DOHH2 (cell line): ENCODE measurements at regions not wholly inside any gene's neighbourhood (a gene's known extent, or its start where the extent isn't known, plus 50 kb on each side); places are given as distances from the start of the nearest gene placed in this dataset.

Experiments
- H3F3A ChIP-seq: fragments of 200-600 bp; sonication (generic), shearing (Covaris generic); 2 replicates; pipeline ENCODE4 v1.6.0; 2016; ENCODE audit warnings: antibody characterized with exemption, mild to moderate bottlenecking; ENCODE audit not compliant: control insufficient read depth, insufficient read depth
- H3K27ac ChIP-seq: fragments of 200-600 bp; sonication (generic); 2 replicates; pipeline ENCODE4 v1.5.1; 2014; ENCODE audit warnings: low read depth, mild to moderate bottlenecking, low read length, moderate library complexity
- H3K27me3 ChIP-seq: fragments of 200-600 bp; sonication (generic); 2 replicates; pipeline ENCODE4 v1.6.1; 2014; ENCODE audit warnings: mild to moderate bottlenecking, low read length, mixed read lengths; ENCODE audit not compliant: control insufficient read depth
- H3K36me3 ChIP-seq: fragments of 200-600 bp; sonication (generic); 2 replicates; pipeline ENCODE4 v1.6.1; 2014; ENCODE audit warnings: mild to moderate bottlenecking, low read length, moderate library complexity, mixed read lengths; ENCODE audit not compliant: control insufficient read depth
- H3K4me1 ChIP-seq: fragments of 200-600 bp; sonication (generic); 2 replicates; pipeline ENCODE4 v1.6.1; 2014; ENCODE audit warnings: mild to moderate bottlenecking, low read length, mixed read lengths; ENCODE audit not compliant: control insufficient read depth
- H3K4me2 ChIP-seq: fragments of 200-600 bp; sonication (generic); 2 replicates; pipeline ENCODE4 v1.6.0; 2014; ENCODE audit warnings: mild to moderate bottlenecking, low read length, moderate library complexity
- H3K4me3 ChIP-seq: fragments of 200-600 bp; sonication (generic); 2 replicates; pipeline ENCODE4 v1.5.1; 2014; ENCODE audit warnings: mild to moderate bottlenecking, low read length, mixed read lengths
- H3K79me2 ChIP-seq: fragments of 200-600 bp; sonication (generic); 2 replicates; pipeline ENCODE4 v1.6.1; 2014; ENCODE audit warnings: mild to moderate bottlenecking, low read length, mixed read lengths; ENCODE audit not compliant: control insufficient read depth
- H3K9me2 ChIP-seq: fragments of 200-600 bp; sonication (generic); replicated peaks from 2 replicates; pipeline ENCODE4 v1.6.1; 2014; ENCODE audit warnings: mild to moderate bottlenecking, low read length, mixed read lengths; ENCODE audit not compliant: control insufficient read depth
- H3K9me3 ChIP-seq: fragments of 200-600 bp; sonication (generic); 2 replicates; pipeline ENCODE4 v1.6.1; 2014; ENCODE audit warnings: antibody characterized with exemption, low read length, mixed read lengths; ENCODE audit not compliant: control insufficient read depth, insufficient read depth
- H4K20me1 ChIP-seq: fragments of 200-600 bp; sonication (generic); 2 replicates; pipeline ENCODE4 v1.6.0; 2014; ENCODE audit warnings: low read depth, mild to moderate bottlenecking, antibody characterized with exemption, low read length, moderate library complexity; ENCODE audit not compliant: control insufficient read depth, insufficient read depth
- EZH2phosphoT487 ChIP-seq: fragments of 200-600 bp; sonication (generic); IDR thresholded peaks from 2 replicates; pipeline ENCODE4 v1.6.1; 2017; ENCODE audit warnings: borderline replicate concordance, mild to moderate bottlenecking, antibody characterized with exemption, low read length, moderate library complexity, mixed read lengths
- TF ChIP-seq, protein P1 (sequence below): fragments of 200-600 bp; sonication (generic); IDR thresholded peaks from one replicate; pipeline ENCODE4 v1.5.1; 2014; ENCODE audit warnings: antibody characterized with exemption, mild to moderate bottlenecking, low read depth, low read length; ENCODE audit not compliant: poor library complexity, severe bottlenecking

- peaks cover 25% of the 10 kb centered on the region for H3K4me1 ChIP-seq
- peaks cover 14% of the 10 kb centered on the region for H3F3A ChIP-seq
- H3K27ac ChIP-seq, result no peak overlapping the region
- no peaks in the 10 kb centered on the region for H3K79me2 ChIP-seq
- H3K9me2 ChIP-seq, result no peaks in the 10 kb centered on the region
- peaks cover 3% of the 10 kb centered on the region for H3K9me3 ChIP-seq
- H3K36me3 ChIP-seq, result no peaks in the 10 kb centered on the region
- no peak for TF ChIP-seq EZH2phosphoT487
- TF ChIP-seq, protein P1, sequence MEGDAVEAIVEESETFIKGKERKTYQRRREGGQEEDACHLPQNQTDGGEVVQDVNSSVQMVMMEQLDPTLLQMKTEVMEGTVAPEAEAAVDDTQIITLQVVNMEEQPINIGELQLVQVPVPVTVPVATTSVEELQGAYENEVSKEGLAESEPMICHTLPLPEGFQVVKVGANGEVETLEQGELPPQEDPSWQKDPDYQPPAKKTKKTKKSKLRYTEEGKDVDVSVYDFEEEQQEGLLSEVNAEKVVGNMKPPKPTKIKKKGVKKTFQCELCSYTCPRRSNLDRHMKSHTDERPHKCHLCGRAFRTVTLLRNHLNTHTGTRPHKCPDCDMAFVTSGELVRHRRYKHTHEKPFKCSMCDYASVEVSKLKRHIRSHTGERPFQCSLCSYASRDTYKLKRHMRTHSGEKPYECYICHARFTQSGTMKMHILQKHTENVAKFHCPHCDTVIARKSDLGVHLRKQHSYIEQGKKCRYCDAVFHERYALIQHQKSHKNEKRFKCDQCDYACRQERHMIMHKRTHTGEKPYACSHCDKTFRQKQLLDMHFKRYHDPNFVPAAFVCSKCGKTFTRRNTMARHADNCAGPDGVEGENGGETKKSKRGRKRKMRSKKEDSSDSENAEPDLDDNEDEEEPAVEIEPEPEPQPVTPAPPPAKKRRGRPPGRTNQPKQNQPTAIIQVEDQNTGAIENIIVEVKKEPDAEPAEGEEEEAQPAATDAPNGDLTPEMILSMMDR, result no peak
- no peak overlapping the region for H3K4me3 ChIP-seq
- H4K20me1 ChIP-seq, result no peaks in the 10 kb centered on the region
- no peak overlapping the region for H3K4me2 ChIP-seq
- H3K27me3 ChIP-seq, result peaks cover 15% of the 10 kb centered on the region
Observed at GRCh38 chr10:108848046-108848445, 1075.3 kb downstream of the XPNPEP1 start.

- H3K4me2 ChIP-seq, result no peak overlapping the region
- no peaks in the 10 kb centered on the region for H4K20me1 ChIP-seq
- TF ChIP-seq EZH2phosphoT487, result no peak
- no peaks in the 10 kb centered on the region for H3K9me2 ChIP-seq
- H3F3A ChIP-seq, result no peaks in the 10 kb centered on the region
- no peaks in the 10 kb centered on the region for H3K4me1 ChIP-seq
- no peaks in the 10 kb centered on the region for H3K36me3 ChIP-seq
- no peaks in the 10 kb centered on the region for H3K79me2 ChIP-seq
- H3K9me3 ChIP-seq, result peaks cover 3% of the 10 kb centered on the region
- H3K27ac ChIP-seq, result no peak overlapping the region
- H3K4me3 ChIP-seq, result no peak overlapping the region
- peaks cover 3% of the 10 kb centered on the region; the same call in 1 of the 2 replicates for H3K27me3 ChIP-seq
Observed at GRCh38 chr10:108840944-108841343, 1082.4 kb downstream of the XPNPEP1 start.

DNA sequence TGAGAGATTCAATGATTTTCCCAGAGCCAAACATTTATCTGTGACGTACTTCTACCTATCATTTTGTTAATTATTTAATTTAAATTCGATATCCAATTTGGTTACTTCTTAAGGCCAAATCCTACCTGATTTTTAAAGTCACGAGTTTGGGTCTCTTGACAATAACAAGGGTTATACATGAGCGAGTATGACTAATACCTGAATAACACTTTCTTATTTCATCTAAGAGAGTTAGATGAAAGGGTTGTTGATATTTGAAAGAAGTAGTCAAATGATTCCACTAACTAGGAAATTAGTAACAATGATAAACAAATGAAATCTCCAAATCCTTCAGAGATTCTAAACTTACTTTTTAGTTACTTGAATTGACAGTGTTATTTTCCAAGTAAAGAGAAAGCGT, 1086.9 kb downstream of the XPNPEP1 start:
- no peaks in the 10 kb centered on the region for H3F3A ChIP-seq
- H3K27ac ChIP-seq, result no peak overlapping the region
- no peaks in the 10 kb centered on the region for H3K9me3 ChIP-seq
- no peaks in the 10 kb centered on the region for H3K9me2 ChIP-seq
- no peaks in the 10 kb centered on the region for H3K4me1 ChIP-seq
- no peak overlapping the region for H3K4me3 ChIP-seq
- no peaks in the 10 kb centered on the region for H3K36me3 ChIP-seq
- TF ChIP-seq, protein P1, result no peak
- no peak for TF ChIP-seq EZH2phosphoT487
- H3K4me2 ChIP-seq, result no peak overlapping the region
- H3K27me3 ChIP-seq, result no peaks in the 10 kb centered on the region
- no peaks in the 10 kb centered on the region for H3K79me2 ChIP-seq
- no peaks in the 10 kb centered on the region for H4K20me1 ChIP-seq

DNA sequence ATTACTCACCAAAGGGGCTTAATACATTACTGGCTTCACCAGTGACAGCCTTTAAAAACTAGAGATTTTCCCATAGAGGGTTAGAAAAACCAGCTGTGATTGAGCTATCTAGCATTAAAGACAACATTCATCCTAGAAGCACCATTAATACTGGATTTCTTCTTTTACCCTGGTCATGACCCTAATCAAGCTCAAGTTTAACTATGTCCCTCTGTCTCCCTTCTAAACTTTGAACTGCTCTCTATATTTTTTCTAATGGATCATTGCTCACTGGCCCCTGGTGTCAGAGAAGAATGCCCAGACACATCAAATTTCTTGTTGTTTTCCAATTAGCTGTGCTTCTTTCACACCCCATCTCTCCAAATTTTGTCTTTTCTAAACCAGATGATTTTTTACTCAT, 1101.3 kb downstream of the XPNPEP1 start:
- Histone ChIP-seq H3K4me3 (no peak overlapping the region), H3K9me2 (no peaks in the 10 kb centered on the region), H3K4me1 (no peaks in the 10 kb centered on the region), H3K27ac (no peak overlapping the region), H3K4me2 (no peak overlapping the region), H3K36me3 (no peaks in the 10 kb centered on the region), H3K79me2 (no peaks in the 10 kb centered on the region), H3K9me3 (no peaks in the 10 kb centered on the region), H3K27me3 (no peaks in the 10 kb centered on the region), H4K20me1 (no peaks in the 10 kb centered on the region), H3F3A (no peaks in the 10 kb centered on the region)
- TF ChIP-seq, protein P1, result no peak
- no peak for TF ChIP-seq EZH2phosphoT487
